Esophagus (tissue), 2 donors: ENCODE measurements at regions not wholly inside any gene's neighbourhood (a gene's known extent, or its start where the extent isn't known, plus 50 kb on each side); places are given as distances from the start of the nearest gene placed in this dataset.
"Not testable (repeated sequence)": the region's sequence is repeated elsewhere in the genome, so short reads cannot be mapped to it uniquely, and the experiment has no call there.

Experiments
- H3K27ac ChIP-seq, 2 donors: one replicate each; pipeline ENCODE4 v1.5.1; 2013; ENCODE audit warnings: low read depth in 2 of 2, mild to moderate bottlenecking in 2 of 2, inconsistent platforms in 1 of 2, low read length in 1 of 2, moderate library complexity in 1 of 2
- H3K27me3 ChIP-seq, 2 donors: one replicate each; pipeline ENCODE4 v1.6.1; 2013; ENCODE audit warnings: low read length in 2 of 2, control low read depth in 1 of 2, mild to moderate bottlenecking in 1 of 2; ENCODE audit not compliant: insufficient read depth in 2 of 2, control insufficient read depth in 1 of 2
- H3K36me3 ChIP-seq, 2 donors: one replicate each; pipeline ENCODE4 v1.6.1; 2013; ENCODE audit warnings: low read length in 1 of 2; ENCODE audit not compliant: control insufficient read depth in 2 of 2, insufficient read depth in 2 of 2
- H3K4me1 ChIP-seq, 2 donors: one replicate each; pipeline ENCODE4 v1.6.1; 2013; ENCODE audit warnings: low read length in 1 of 2; ENCODE audit not compliant: control insufficient read depth in 2 of 2, insufficient read depth in 2 of 2
- H3K4me3 ChIP-seq, 2 donors: one replicate each; pipeline ENCODE4 v1.5.1; 2013; ENCODE audit warnings: low read length in 2 of 2, mild to moderate bottlenecking in 2 of 2, low read depth in 1 of 2, moderate library complexity in 1 of 2
- H3K9me3 ChIP-seq, 2 donors: one replicate each; pipeline ENCODE4 v1.6.1; 2013; ENCODE audit warnings: mild to moderate bottlenecking in 2 of 2, low read depth in 1 of 2, low read length in 1 of 2, moderate library complexity in 1 of 2; ENCODE audit not compliant: control insufficient read depth in 2 of 2, insufficient read depth in 1 of 2
- WGBS, 2 donors: extraction: QIAGEN DNeasy Blood & Tissue Kit; methylation state at CpG; one replicate each; pipeline ENCODE4 v1.1.7; 2013; 5-methylcytosine and 5-hydroxymethylcytosine counted together
- donor health status: healthy with polysubstance abuse.
- donor health status: Bipolar disorder and iron deficiency.

DNA sequence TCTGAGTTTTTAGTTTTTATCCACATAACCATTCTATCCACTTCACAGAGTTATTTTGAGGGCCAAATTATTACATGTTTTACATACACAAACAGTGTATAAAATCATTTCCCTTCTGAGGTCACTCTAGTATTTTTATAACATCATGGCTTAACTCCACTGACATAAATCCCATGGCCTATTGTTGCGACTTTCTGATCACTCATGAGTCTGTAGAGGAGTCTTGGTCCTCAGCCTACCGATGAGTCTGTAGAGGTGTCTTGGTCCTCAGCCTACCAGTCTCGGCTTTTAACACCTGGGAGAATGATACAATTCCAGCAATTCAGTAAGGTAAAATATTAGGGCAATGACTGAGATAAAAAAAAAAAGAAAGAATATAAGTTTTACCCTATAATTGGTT, 483.7 kb downstream of the USP25 start:
- 83 to 89% methylated on average over 3 of the region's 3 CpGs for WGBS, 2 donors
- H3K27ac ChIP-seq: no peak overlapping the region
- H3K9me3 ChIP-seq: no peaks in the 10 kb centered on the region
- H3K27me3 ChIP-seq: no peaks in the 10 kb centered on the region
- H3K4me1 ChIP-seq: no peaks in the 10 kb centered on the region
- H3K4me3 ChIP-seq: no peak overlapping the region
- no peaks in the 10 kb centered on the region for H3K36me3 ChIP-seq

DNA sequence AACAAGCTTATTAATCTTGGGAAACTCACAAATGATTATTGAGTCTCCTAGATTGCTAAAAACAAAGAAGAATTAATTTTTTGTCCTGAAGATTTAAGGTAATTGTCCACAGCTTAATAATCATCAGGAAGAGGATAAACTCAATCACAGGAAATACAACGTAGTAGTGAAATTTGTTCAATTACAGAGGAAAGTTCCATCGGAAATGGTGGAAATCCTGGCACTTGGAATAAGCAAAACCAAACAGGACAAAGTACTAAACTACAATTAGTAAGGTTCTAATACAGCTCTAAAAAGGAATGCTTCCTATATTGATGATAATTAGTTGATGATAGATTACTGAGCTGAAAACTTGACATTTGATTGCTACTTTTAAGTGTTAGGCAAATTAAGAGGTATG, 485.4 kb downstream of the USP25 start:
- no peak overlapping the region for H3K27ac ChIP-seq
- H3K4me3 ChIP-seq: no peak overlapping the region
- no peaks in the 10 kb centered on the region for H3K4me1 ChIP-seq
- no peaks in the 10 kb centered on the region for H3K9me3 ChIP-seq
- no peaks in the 10 kb centered on the region for H3K27me3 ChIP-seq
- 77 to 85% methylated on average over 2 of the region's 2 CpGs for WGBS, 2 donors
- no peaks in the 10 kb centered on the region for H3K36me3 ChIP-seq

DNA sequence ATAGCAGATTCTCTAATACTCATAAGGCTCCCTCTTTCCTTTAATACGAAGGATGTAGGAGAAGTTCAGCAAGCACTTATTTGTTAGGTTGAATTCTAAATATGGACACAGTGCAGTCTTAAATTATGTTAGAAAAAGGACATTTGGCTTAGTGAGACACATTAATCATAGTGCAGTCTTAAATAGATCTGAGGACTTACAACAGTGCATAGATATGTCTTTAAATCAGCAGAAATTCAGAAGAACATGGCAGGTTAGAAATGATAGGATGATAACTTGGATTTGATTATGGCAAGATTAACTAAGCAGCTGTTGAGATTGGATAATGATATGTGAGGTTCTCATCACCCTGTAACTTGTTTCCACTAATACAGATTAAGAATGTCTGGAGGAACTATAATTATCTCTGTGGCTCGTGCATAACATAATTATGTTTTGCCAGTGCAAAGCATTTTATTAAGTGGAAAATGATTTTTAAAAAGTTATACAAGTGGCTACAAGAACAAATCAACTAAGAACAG, 485.9 kb downstream of the USP25 start:
- Histone ChIP-seq H3K9me3 (no peaks in the 10 kb centered on the region), H3K36me3 (no peaks in the 10 kb centered on the region), H3K4me3 (no peak overlapping the region), H3K4me1 (no peaks in the 10 kb centered on the region), H3K27me3 (no peaks in the 10 kb centered on the region), H3K27ac (no peak overlapping the region)
- 33 to 43% methylated on average over 2 of the region's 2 CpGs for WGBS, 2 donors

DNA sequence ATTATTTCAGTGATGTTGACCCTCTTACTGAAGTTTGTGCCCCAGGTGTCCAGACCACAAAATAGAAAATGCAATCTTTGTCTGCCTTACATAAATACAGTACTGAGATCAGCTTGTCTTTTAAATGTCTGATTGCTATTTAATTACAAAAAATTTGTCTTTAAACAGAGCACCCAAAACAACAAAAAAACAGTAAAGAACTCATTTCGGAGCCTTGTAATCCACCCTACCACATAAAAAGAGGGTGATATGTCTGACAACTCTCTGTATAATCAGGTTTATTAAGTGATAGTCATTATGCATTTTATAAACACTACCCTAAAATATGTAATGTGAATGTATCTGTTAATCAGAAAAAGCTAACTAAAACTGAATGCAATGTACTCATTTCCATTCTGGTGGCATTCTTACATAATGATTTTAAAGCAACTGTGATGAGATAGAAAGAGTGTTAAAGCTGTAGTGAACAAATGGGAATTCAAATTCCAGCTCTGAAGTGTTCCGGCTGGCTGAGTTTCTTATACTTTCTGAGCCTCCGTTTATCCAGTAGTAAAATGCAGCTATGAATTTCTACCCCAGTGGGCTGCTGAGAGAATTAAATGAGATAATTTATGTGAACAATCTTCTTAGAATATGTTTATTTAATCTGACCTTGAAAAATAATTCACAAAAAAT, 486.6 kb downstream of the USP25 start:
- 49 to 57% methylated on average over 3 of the region's 3 CpGs for WGBS, 2 donors

DNA sequence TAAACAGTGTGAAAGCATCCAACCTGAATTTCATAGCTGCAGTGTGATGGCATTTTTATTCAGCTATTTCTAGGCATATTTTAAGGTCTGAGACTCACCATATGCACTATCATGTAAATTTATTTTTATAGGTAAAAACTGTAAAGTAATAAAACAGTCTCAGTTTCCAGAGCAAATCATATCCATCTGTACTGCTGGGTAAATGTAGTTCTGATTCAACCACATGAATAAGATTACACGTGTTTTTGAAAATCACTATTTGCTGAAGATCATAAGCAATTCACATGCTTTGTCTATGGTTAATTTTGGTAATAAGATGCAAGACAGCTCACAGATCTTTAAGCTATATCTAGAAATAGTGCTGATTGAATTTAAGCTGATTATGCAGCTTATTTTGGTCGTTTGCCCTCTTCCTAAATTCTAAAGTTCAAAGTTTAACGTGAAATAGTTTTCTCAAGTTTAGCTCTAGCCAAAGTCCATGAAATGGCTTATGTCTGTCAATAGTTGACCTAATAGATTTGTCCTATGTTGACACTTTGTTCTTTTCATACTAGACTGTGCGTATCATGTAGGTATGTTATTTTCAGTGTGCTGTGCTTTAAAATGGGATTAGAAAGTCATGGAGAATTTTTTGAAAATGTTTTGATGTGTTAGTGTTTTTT, 489.0 kb downstream of the USP25 start:
- 80 to 89% methylated on average over 4 of the region's 4 CpGs for WGBS, 2 donors
- Histone ChIP-seq H3K9me3 (no peaks in the 10 kb centered on the region), H3K27ac (no peak overlapping the region), H3K4me1 (no peaks in the 10 kb centered on the region), H3K4me3 (no peak overlapping the region), H3K27me3 (no peaks in the 10 kb centered on the region), H3K36me3 (no peaks in the 10 kb centered on the region)

More for the DNA sequence above, 486.6 kb downstream of the USP25 start:
- Histone ChIP-seq H3K27ac (no peak overlapping the region), H3K4me1 (no peaks in the 10 kb centered on the region), H3K4me3 (no peak overlapping the region), H3K36me3 (no peaks in the 10 kb centered on the region), H3K9me3 (no peaks in the 10 kb centered on the region), H3K27me3 (no peaks in the 10 kb centered on the region)

DNA sequence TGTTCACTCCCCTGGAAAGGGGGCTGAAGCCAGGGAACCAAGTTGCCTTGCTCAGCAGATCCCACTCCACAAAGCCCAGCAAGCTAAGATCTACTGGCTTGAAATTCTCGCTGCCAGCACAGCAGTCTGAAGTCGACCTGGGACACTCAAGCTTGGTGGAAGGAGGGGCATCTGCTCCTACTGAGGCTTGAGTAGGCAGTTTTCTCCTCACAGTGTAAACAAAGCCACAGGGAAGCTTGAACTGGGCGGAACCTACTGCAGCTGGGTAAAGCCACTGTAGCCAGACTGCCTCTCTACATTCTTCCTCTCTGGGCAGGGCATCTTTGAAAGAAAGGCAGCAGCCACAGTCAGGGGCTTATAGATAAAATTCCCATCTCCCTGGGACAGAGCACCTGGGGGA, 495.0 kb downstream of the USP25 start:
- H3K9me3 ChIP-seq, H3K4me3 ChIP-seq, H3K4me1 ChIP-seq, H3K27ac ChIP-seq, H3K27me3 ChIP-seq, H3K36me3 ChIP-seq: not testable (repeated sequence)
- 68 to 77% methylated on average over 3 of the region's 3 CpGs for WGBS, 2 donors

DNA sequence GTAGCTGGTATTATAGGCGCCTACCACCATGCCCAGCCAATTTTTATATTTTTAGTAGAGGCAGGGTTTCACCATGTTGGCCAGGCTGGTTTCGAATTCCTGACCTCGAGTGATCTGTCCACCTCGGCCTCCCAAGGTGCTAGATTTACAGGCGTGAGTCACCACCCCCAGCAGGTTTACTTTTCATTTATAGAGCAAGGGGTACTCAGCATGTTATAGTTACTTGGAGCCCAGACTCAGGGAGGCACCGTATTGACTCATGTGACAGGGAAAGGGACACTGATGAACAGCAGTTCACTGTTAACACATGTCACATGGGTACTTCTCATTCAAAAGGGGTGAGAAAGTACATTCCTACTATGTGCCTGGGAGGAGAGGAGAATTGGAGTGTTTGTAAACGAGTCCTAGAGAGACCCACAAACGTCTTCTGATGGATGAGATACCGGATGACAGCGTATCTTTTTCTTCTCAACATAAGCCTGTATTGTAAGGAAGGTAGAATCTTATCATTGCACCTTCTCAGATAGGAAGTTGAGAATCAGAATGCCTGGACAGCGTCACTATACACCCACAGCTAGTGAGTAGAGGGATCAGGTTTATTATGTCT, 510.0 kb downstream of the USP25 start:
- Histone ChIP-seq H3K4me3 (no peak overlapping the region), H3K4me1 (no peaks in the 10 kb centered on the region), H3K9me3 (no peaks in the 10 kb centered on the region), H3K27ac (no peak overlapping the region), H3K27me3 (no peaks in the 10 kb centered on the region), H3K36me3 (no peaks in the 10 kb centered on the region)
- 81 to 92% methylated on average over 11 of the region's 11 CpGs for WGBS, 2 donors

DNA sequence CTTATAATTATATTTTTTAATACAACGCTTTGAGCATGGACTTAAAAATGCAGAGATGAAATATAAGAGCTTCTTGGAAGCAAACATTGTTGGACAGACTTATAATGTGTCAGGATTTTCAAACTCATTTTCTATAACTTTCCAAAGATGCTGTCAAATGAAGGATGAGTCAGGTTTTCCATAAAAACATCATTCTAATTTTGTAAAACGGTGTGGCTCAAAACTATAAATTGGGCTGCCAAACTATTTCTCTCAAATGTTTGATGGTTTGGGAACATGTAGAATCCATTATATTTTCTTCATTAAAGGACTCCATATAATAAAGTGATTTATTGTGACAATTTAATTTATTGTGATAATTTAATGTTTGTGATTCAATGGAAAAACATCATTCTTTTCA, 511.2 kb downstream of the USP25 start:
- H3K9me3 ChIP-seq: no peaks in the 10 kb centered on the region
- H3K36me3 ChIP-seq: no peaks in the 10 kb centered on the region
- H3K4me1 ChIP-seq: no peaks in the 10 kb centered on the region
- no peak overlapping the region for H3K27ac ChIP-seq
- no peak overlapping the region for H3K4me3 ChIP-seq
- H3K27me3 ChIP-seq: no peaks in the 10 kb centered on the region
- 68 to 76% methylated on average over 2 of the region's 2 CpGs for WGBS, 2 donors

DNA sequence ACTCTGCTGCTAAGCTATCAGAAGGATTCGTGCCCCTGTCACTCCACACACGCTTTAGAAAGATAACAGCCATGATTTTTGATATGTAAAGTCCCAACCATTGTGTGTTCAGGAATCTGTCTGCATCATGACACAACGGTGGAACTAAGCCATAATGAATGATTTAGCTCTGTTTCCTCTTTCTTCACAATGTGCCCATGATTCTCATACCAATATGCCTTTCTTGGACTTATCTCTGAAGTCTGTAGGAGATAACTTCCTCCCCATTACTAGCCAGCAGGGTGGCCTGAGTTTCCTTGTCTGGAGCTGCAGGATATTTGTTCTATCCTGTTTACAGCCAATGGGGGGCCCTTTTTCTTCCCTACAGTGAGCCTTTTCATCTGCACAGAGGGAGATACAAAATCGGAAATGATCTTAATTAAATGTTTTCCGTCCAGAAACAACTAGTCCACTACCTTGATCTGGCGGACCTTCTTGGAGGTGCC, 511.7 kb downstream of the USP25 start:
- H3K27ac ChIP-seq: no peak overlapping the region
- H3K36me3 ChIP-seq: no peaks in the 10 kb centered on the region
- no peaks in the 10 kb centered on the region for H3K9me3 ChIP-seq
- 49 to 64% methylated on average over 6 of the region's 6 CpGs for WGBS, 2 donors
- no peaks in the 10 kb centered on the region for H3K4me1 ChIP-seq
- H3K27me3 ChIP-seq: no peaks in the 10 kb centered on the region
- no peak overlapping the region for H3K4me3 ChIP-seq
